ENCODE measurements at regions not wholly inside any gene's neighbourhood (a gene's known extent, or its start where the extent isn't known, plus 50 kb on each side); places are given as distances from the start of the nearest gene placed in this dataset.

GRCh38 chr13:80716610-80717081 is 375.7 kb upstream of the SPRY2 start:
- TF ChIP-seq SUZ12 (IDR thresholded peaks at IDR 0.05) (no peak), NFRKB (IDR thresholded peaks at IDR 0.05) (no peak), FOXM1 (IDR thresholded peaks at IDR 0.05; ENCODE audit: borderline replicate concordance) (no peak), TARDBP (IDR thresholded peaks at IDR 0.05) (no peak), ARNT (IDR thresholded peaks at IDR 0.05) (no peak), CTBP1 (IDR thresholded peaks at IDR 0.05; ENCODE audit: borderline replicate concordance) (no peak), ELF4 (IDR thresholded peaks at IDR 0.05) (no peak), FOXK2 (IDR thresholded peaks at IDR 0.05) (no peak), BHLHE40 (IDR thresholded peaks at IDR 0.05; ENCODE audit: borderline replicate concordance) (no peak), L3MBTL2 (conservative IDR thresholded peaks at IDR 0.05) (no peak), SP1 (IDR thresholded peaks at IDR 0.05) (no peak)
- TF ChIP-seq, protein P1, sequence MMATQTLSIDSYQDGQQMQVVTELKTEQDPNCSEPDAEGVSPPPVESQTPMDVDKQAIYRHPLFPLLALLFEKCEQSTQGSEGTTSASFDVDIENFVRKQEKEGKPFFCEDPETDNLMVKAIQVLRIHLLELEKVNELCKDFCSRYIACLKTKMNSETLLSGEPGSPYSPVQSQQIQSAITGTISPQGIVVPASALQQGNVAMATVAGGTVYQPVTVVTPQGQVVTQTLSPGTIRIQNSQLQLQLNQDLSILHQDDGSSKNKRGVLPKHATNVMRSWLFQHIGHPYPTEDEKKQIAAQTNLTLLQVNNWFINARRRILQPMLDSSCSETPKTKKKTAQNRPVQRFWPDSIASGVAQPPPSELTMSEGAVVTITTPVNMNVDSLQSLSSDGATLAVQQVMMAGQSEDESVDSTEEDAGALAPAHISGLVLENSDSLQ (IDR thresholded peaks at IDR 0.05) = no peak
